ENCODE measurements at regions not wholly inside any gene's neighbourhood (a gene's known extent, or its start where the extent isn't known, plus 50 kb on each side); places are given as distances from the start of the nearest gene placed in this dataset.

DNA sequence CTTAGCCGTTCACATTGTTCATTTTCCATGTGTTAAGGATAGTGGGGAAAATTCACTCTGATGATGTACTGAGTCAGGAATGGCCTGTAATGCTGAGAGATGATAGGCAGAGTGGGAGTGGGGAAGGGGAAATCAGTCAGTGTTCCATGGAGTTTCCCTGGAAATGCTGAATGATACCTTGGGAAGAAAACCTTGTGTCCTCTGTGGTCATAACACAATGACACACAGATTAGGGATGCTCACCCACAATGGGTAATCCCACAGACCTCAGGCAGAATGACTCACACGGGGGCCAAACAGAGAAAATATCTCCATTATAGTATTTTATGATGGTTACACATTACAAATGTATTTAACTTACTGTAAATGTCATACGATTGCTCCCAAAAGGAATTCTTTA is 118.0 kb downstream of the SNX19 start:
- TF ChIP-seq POLR2A (IDR thresholded peaks at IDR 0.05) (no peak), EP300 (IDR thresholded peaks at IDR 0.05; ENCODE audit: low read depth) (no peak), POLR2AphosphoS5 (IDR thresholded peaks at IDR 0.05) (no peak)
- TF ChIP-seq, protein P1, sequence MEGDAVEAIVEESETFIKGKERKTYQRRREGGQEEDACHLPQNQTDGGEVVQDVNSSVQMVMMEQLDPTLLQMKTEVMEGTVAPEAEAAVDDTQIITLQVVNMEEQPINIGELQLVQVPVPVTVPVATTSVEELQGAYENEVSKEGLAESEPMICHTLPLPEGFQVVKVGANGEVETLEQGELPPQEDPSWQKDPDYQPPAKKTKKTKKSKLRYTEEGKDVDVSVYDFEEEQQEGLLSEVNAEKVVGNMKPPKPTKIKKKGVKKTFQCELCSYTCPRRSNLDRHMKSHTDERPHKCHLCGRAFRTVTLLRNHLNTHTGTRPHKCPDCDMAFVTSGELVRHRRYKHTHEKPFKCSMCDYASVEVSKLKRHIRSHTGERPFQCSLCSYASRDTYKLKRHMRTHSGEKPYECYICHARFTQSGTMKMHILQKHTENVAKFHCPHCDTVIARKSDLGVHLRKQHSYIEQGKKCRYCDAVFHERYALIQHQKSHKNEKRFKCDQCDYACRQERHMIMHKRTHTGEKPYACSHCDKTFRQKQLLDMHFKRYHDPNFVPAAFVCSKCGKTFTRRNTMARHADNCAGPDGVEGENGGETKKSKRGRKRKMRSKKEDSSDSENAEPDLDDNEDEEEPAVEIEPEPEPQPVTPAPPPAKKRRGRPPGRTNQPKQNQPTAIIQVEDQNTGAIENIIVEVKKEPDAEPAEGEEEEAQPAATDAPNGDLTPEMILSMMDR (IDR thresholded peaks at IDR 0.05): no peak

All from transverse colon (tissue), 4 donors.